Loucy (cell line): ENCODE measurements at regions not wholly inside any gene's neighbourhood (a gene's known extent, or its start where the extent isn't known, plus 50 kb on each side); places are given as distances from the start of the nearest gene placed in this dataset.

Source experiments
- EZH2phosphoT487 ChIP-seq: fragments of 200-600 bp; IDR thresholded peaks from 2 replicates; pipeline ENCODE4 v1.6.1; 2018; ENCODE audit warnings: antibody characterized with exemption, mild to moderate bottlenecking, moderate library complexity, borderline replicate concordance
- TF ChIP-seq, protein P1 (sequence below): fragments of 200-600 bp; sonication (generic); conservative IDR thresholded peaks from 2 replicates; pipeline ENCODE4 v1.5.1; 2014; ENCODE audit warnings: mild to moderate bottlenecking, antibody characterized with exemption, low read length

DNA sequence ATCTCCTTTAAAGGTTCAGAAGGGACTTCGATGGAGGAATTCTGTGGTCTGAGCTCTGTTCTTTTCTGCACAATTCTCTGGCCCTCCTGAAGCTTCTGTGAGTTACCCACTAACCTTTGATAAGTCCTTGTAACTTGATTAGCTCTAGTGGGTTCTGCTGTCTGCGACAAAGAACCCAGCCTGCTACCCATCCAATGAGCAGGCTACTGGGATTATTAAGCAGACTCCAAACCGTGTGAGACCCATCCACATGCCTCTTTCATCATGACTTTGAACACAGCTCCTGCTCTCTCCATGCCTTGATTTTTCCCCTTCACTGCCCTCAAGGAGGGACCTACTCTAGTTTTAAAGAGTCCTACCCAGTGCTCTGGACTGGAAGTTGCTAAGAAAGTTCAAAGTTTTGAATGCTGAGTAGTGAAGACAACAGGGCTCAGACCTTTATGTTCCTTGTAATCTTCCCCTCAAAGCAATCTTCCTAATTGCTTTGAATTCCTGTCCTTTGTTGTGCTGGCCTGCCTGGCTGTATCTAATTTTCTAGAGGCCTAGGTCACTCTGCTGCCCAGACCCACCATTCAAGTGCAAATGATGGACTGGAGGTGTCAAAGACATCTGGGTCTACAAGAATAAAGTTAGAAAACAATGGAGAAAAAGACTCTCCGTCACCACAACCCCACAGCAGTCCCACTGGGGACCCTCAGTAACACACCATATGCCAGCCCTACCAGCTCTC, 146.9 kb downstream of the RHOU start:
- TF ChIP-seq, protein P1, sequence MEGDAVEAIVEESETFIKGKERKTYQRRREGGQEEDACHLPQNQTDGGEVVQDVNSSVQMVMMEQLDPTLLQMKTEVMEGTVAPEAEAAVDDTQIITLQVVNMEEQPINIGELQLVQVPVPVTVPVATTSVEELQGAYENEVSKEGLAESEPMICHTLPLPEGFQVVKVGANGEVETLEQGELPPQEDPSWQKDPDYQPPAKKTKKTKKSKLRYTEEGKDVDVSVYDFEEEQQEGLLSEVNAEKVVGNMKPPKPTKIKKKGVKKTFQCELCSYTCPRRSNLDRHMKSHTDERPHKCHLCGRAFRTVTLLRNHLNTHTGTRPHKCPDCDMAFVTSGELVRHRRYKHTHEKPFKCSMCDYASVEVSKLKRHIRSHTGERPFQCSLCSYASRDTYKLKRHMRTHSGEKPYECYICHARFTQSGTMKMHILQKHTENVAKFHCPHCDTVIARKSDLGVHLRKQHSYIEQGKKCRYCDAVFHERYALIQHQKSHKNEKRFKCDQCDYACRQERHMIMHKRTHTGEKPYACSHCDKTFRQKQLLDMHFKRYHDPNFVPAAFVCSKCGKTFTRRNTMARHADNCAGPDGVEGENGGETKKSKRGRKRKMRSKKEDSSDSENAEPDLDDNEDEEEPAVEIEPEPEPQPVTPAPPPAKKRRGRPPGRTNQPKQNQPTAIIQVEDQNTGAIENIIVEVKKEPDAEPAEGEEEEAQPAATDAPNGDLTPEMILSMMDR = no peak
- TF ChIP-seq EZH2phosphoT487 = no peak
